Transverse colon (tissue), 4 donors: ENCODE measurements at regions not wholly inside any gene's neighbourhood (a gene's known extent, or its start where the extent isn't known, plus 50 kb on each side); places are given as distances from the start of the nearest gene placed in this dataset.

Source experiments
- DNase-seq: peaks from one replicate; pipeline ENCODE4 v3.0.0-alpha.2; 2019
- H3K27ac ChIP-seq, 4 donors: fragments of 200-600 bp; sonication (generic); 2 replicates each; pipeline ENCODE4 v1.5.1; 2016 to 2018; ENCODE audit warnings: inconsistent platforms in 4 of 4
- H3K27me3 ChIP-seq: fragments of 200-600 bp; sonication (generic); 2 replicates; pipeline ENCODE4 v1.5.1; 2017; ENCODE audit warnings: inconsistent platforms
- H3K36me3 ChIP-seq, 4 donors: fragments of 200-600 bp; sonication (generic); 2 replicates each; pipeline ENCODE4 v1.5.1; 2017 to 2019; ENCODE audit warnings: inconsistent platforms in 4 of 4
- H3K4me1 ChIP-seq, 4 donors: fragments of 200-600 bp; sonication (generic); 2 replicates each; pipeline ENCODE4 v1.5.1; 2017 to 2020; ENCODE audit warnings: inconsistent platforms in 4 of 4
- H3K4me3 ChIP-seq, 4 donors: fragments of 200-600 bp; sonication (generic); 1 replicate in 1 of 4; 2 replicates in 3 of 4; pipeline versions ENCODE4 v1.5.1 to v1.6.1; 2017 to 2019; ENCODE audit warnings: inconsistent platforms in 4 of 4
- H3K9me3 ChIP-seq, 2 donors: fragments of 200-600 bp; sonication (generic); 2 replicates each; pipeline ENCODE4 v1.5.1; 2017 to 2019; ENCODE audit warnings: inconsistent platforms in 2 of 2
- CTCF ChIP-seq, 5 experiments: fragments of 200-600 bp in 3 of 5; fragments of 450-650 bp in 2 of 5; sonication (generic) in 3 of 5; IDR thresholded peaks; 1 replicate in 2 of 5; 2 replicates in 3 of 5; pipeline ENCODE4 v1.5.1; 2016 to 2017; ENCODE audit warnings: antibody characterized with exemption in 5 of 5, inconsistent platforms in 3 of 5, mild to moderate bottlenecking in 2 of 5, moderate library complexity in 1 of 5
- EP300 ChIP-seq: sonication (generic); formaldehyde crosslinking; IDR thresholded peaks from one replicate; pipeline ENCODE4 v1.6.1; 2017; ENCODE audit warnings: antibody characterized with exemption, low read depth
- POLR2A ChIP-seq: fragments of 450-650 bp; IDR thresholded peaks from one replicate; pipeline ENCODE4 v1.6.1; 2016; ENCODE audit warnings: antibody characterized with exemption, mild to moderate bottlenecking, moderate library complexity
- POLR2AphosphoS5 ChIP-seq, 3 donors: sonication (generic); formaldehyde crosslinking; IDR thresholded peaks; one replicate each; pipeline ENCODE4 v1.6.1; 2016; ENCODE audit warnings: antibody characterized with exemption in 3 of 3
- WGBS, 2 donors: methylation state at CpG; one replicate each; pipeline ENCODE4 v1.1.5; 2018; ENCODE audit warnings: low coverage in 1 of 2; 5-methylcytosine and 5-hydroxymethylcytosine counted together
- in situ Hi-C, 4 donors: fragments of 200-750 bp; cut with MboI; loops; one replicate each; pipeline versions ENCODE4 v1.15.0 to v1.15.1; 2017; ENCODE audit warnings: low sequenced_read_pairs in 3 of 4, low pct_ligation_motif_present in 1 of 4, low pct_unique_long_range_greater_than_20kb in 1 of 4
- intact Hi-C: fragments of 100-400 bp; cut with DNase I; formaldehyde crosslinking; loops from one replicate; pipeline ENCODE4 v1.15.1; 2023; ENCODE audit warnings: low total_unique reads

GRCh38 chr1:94306521-94306920, 69.1 kb upstream of the ARHGAP29 start:
- no peak for DNase-seq
- H3K36me3 ChIP-seq: no peaks in the 10 kb centered on the region
- no peak overlapping the region for H3K4me3 ChIP-seq
- no peak overlapping the region for H3K27ac ChIP-seq
- H3K4me1 ChIP-seq: no peaks in the 10 kb centered on the region
- TF ChIP-seq POLR2AphosphoS5 (IDR thresholded peaks at IDR 0.05) (no peak), CTCF (IDR thresholded peaks at IDR 0.05) (no peak), EP300 (no peak), POLR2A (no peak)
- intact Hi-C loops: no loop called here
- no peaks in the 10 kb centered on the region for H3K9me3 ChIP-seq
- no peaks in the 10 kb centered on the region for H3K27me3 ChIP-seq
- in situ Hi-C loops: no loop called here
- 56 to 58% methylated on average over 1 of the region's 1 CpG for WGBS, 2 donors

- intact Hi-C loops (no loop called here), in situ Hi-C loops (no loop called here)
- Histone ChIP-seq H3K27ac (no peak overlapping the region), H3K9me3 (no peaks in the 10 kb centered on the region), H3K27me3 (no peaks in the 10 kb centered on the region), H3K36me3 (no peaks in the 10 kb centered on the region), H3K4me3 (no peak overlapping the region), H3K4me1 (no peaks in the 10 kb centered on the region)
- 33 to 60% methylated on average over 1 of the region's 1 CpG for WGBS, 2 donors
- no peak for DNase-seq
- TF ChIP-seq CTCF (IDR thresholded peaks at IDR 0.05) (no peak), POLR2AphosphoS5 (IDR thresholded peaks at IDR 0.05) (no peak), EP300 (no peak), POLR2A (no peak)
These were observed 68.3 kb upstream of the ARHGAP29 start for GRCh38 chr1:94305704-94306103.

- H3K9me3 ChIP-seq: no peaks in the 10 kb centered on the region
- no peak for DNase-seq
- 84 to 100% methylated on average over 1 of the region's 1 CpG for WGBS, 2 donors
- no peak overlapping the region for H3K27ac ChIP-seq
- H3K36me3 ChIP-seq: no peaks in the 10 kb centered on the region
- TF ChIP-seq EP300 (no peak), CTCF (IDR thresholded peaks at IDR 0.05) (no peak), POLR2A (no peak), POLR2AphosphoS5 (IDR thresholded peaks at IDR 0.05) (no peak)
- H3K27me3 ChIP-seq: no peaks in the 10 kb centered on the region
- intact Hi-C loops: no loop called here
- H3K4me1 ChIP-seq: peaks cover 0 to 2% (median 0%) of the 10 kb centered on the region in 4 donors
- in situ Hi-C loops: no loop called here
- no peak overlapping the region for H3K4me3 ChIP-seq
These were observed 67.2 kb upstream of the ARHGAP29 start for GRCh38 chr1:94304553-94304952.

GRCh38 chr1:94303005-94303404, 65.6 kb upstream of the ARHGAP29 start:
- Histone ChIP-seq H3K4me3 (no peak overlapping the region), H3K27ac (no peak overlapping the region), H3K4me1 (peaks cover 0 to 4% (median 0%) of the 10 kb centered on the region in 4 donors), H3K27me3 (no peaks in the 10 kb centered on the region), H3K36me3 (no peaks in the 10 kb centered on the region), H3K9me3 (no peaks in the 10 kb centered on the region)
- TF ChIP-seq POLR2AphosphoS5 (IDR thresholded peaks at IDR 0.05): no peak
- no peak for TF ChIP-seq EP300
- no peak for TF ChIP-seq CTCF (IDR thresholded peaks at IDR 0.05)
- TF ChIP-seq POLR2A: no peak
- in situ Hi-C loops: no loop called here
- 25 to 52% methylated on average over 1 of the region's 1 CpG for WGBS, 2 donors
- no peak for DNase-seq
- intact Hi-C loops: no loop called here
